NCI-H2081 treated with DMSO at 0.1 percent for 48 hours (cell line): ENCODE measurements at regions not wholly inside any gene's neighbourhood (a gene's known extent, or its start where the extent isn't known, plus 50 kb on each side); places are given as distances from the start of the nearest gene placed in this dataset.

ENCODE experiments used
- DNase-seq: peaks from one replicate; lab custom pipeline; 2025; lab: John Stamatoyannopoulos, UW

- DNase-seq: no peak
These were observed 249.4 kb downstream of the ACTL7B start for GRCh38 chr9:108606401-108606800.

GRCh38 chr9:108603141-108603540, 252.6 kb downstream of the ACTL7B start:
- no peak for DNase-seq

GRCh38 chr9:108600896-108601295, 254.9 kb downstream of the ACTL7B start:
- DNase-seq: no peak

GRCh38 chr9:108599571-108599970, 256.2 kb downstream of the ACTL7B start:
- no peak for DNase-seq

GRCh38 chr9:108591121-108591520, 264.7 kb downstream of the ACTL7B start:
- no peak for DNase-seq

- DNase-seq: no peak
These were observed 267.5 kb downstream of the ACTL7B start for GRCh38 chr9:108588246-108588645.

GRCh38 chr9:108586471-108587139, 269.2 kb downstream of the ACTL7B start:
- no peak for DNase-seq

- no peak for DNase-seq
These were observed 270.9 kb downstream of the ACTL7B start for GRCh38 chr9:108584860-108585259.

- DNase-seq: no peak
These were observed 273.1 kb downstream of the ACTL7B start for GRCh38 chr9:108582726-108583125.

- no peak for DNase-seq
These were observed 275.9 kb downstream of the ACTL7B start for GRCh38 chr9:108579757-108580439.

- no peak for DNase-seq
These were observed 280.5 kb downstream of the ACTL7B start for GRCh38 chr9:108575276-108575675.

- no peak for DNase-seq
These were observed 286.2 kb downstream of the ACTL7B start for GRCh38 chr9:108569624-108570023.

- no peak for DNase-seq
These were observed 287.7 kb downstream of the ACTL7B start for GRCh38 chr9:108568093-108568492.

GRCh38 chr9:108567571-108567970, 288.2 kb downstream of the ACTL7B start:
- no peak for DNase-seq

GRCh38 chr9:108565651-108566378, 290.0 kb downstream of the ACTL7B start:
- peak; percentile 38 for DNase-seq

- no peak for DNase-seq
These were observed 293.6 kb downstream of the ACTL7B start for GRCh38 chr9:108562176-108562575.

- no peak for DNase-seq
These were observed 296.4 kb downstream of the ACTL7B start for GRCh38 chr9:108559432-108559831.

- DNase-seq: no peak
These were observed 301.0 kb downstream of the ACTL7B start for GRCh38 chr9:108554831-108555230.

- DNase-seq: no peak
These were observed 302.6 kb downstream of the ACTL7B start for GRCh38 chr9:108553111-108553635.

- no peak for DNase-seq
These were observed 303.2 kb downstream of the ACTL7B start for GRCh38 chr9:108552459-108553040.

GRCh38 chr9:108551030-108551841, 304.6 kb downstream of the ACTL7B start:
- no peak for DNase-seq

GRCh38 chr9:108550106-108550505, 305.7 kb downstream of the ACTL7B start:
- DNase-seq: no peak
